ENCODE measurements at regions not wholly inside any gene's neighbourhood (a gene's known extent, or its start where the extent isn't known, plus 50 kb on each side); places are given as distances from the start of the nearest gene placed in this dataset.
"Not testable (repeated sequence)": the region's sequence is repeated elsewhere in the genome, so short reads cannot be mapped to it uniquely, and the experiment has no call there.

DNA sequence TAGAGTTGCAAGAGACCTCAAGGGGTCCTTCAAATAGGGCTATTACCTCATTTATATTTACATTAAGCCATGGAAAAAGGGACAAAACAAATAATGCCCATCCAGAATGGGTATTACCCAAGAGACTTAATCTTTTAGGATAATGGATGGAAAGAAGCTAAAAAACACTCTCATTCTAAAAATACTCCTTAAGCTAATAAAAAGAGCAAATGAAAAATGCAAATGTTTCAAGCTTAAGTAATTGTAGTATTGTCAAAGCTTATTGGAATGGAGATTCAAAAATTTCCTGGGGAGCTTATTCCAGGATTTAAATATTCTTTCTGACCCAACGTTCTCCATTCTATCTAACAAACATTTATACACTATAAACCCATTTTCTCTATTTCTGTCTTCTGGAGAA, 107.8 kb upstream of the SPIN4 start:
- no peak for DNase-seq

DNA sequence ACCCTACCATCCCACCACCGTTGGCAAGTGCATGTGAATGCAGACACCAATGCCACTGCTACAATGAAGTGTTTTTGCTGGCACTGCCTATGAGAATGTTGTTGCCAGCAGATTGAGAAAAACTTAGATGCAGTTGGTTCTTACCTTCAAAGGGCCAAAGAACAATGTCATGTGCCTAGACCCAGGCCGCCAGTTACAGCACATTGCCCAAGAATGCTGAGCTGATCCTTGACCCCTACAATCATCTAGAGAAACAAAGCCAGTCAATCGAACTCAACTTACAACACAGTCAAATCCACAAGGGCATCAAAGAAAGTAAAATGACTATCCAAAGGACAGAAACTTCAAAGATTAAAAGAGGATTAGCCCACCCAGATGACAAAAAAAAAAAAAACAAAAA, 102.4 kb upstream of the SPIN4 start:
- no peak for DNase-seq

DNA sequence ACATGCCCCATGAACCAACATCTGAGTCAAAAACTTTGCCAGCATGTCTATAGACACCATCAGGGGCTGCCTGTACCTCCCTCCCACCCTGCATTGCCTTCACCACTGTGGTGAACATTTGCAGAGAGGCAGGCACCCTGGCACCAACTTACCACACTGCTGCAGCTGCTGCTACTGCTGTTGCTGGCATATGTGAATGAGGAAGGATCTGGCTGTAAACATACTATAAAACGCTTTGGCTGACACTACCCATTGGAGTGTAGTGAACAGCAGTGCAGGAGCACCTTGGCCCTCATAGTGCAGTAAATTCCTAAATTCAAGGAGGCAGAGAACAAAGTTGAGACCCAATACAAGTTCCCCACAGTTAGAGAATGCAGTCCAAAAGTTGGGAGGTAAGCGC, 90.6 kb upstream of the SPIN4 start:
- DNase-seq: no peak

DNA sequence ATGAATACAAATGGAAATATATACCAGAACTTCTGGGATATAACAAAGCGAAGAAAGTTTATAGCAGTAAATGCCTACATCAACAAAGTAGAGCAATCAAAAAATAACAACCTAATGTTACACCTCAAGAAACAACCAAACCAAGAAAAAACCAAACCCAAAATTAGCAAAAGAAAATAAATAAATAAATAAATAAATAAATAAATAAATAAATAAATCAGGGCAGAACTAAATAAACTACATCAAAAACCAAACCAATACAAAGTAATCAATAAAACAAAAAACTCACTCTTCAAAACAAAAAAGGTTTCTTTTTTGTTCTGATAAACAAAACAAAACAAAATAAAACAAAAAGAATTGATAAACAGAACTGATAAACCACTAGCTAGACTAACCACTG, 88.4 kb upstream of the SPIN4 start:
- DNase-seq: no peak

DNA sequence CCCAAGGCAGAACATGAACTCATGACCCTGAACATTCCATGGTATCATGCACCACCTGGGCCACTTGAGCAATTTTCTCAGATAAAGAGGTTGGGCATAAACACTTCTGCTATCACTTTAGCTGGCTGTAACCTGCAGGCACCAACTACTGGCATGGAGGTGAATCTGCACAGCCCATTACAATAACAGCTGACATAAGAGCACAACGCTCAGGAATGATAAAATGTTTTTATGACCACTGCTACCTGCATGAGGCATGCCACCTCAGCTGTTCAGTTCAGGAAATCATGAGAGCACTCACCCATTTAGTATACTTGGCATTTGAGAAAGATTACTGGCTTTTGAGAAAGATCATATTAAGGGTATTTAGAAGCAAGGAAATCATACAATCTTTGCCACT, 85.7 kb upstream of the SPIN4 start:
- DNase-seq: no peak

DNA sequence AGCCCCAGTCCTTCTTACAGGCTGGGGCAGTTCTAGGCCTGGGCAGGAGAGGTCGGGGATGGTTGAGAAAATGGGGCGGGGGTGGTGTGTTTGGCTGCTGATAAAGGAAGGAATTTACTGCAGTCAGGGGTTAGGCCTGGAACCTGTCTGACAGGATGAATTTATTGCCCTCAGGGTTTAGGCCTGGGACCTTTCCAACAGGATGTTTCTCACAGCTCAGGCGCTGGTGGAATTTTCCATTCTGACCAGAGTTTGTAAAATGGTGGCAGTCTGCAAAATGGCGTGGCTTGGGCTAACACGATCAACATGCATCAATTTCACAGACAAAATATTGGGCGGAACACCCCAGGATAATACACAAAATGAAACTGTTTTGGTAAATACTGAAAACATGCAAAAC, 83.5 kb upstream of the SPIN4 start:
- DNase-seq: no peak

DNA sequence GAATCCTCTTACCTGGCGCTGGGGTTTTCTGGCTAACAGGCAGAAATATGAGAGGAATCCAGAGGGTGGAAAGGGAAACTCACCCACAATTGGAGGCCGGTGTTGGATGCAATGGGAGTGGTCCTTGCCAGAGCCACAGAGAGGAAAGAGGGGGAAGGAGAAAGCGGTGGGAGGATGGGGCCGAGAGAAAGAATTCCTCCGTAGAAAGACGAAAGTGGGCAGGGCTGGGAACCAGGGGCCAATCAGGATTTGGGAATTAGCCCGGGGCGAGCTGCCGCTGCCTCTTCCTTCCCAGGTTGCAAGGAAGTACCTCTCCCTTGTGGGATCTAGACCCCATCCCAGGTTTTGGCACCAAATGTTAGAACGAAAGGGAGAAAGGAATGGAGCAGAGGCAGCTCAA, 83.1 kb upstream of the SPIN4 start:
- no peak for DNase-seq

DNA sequence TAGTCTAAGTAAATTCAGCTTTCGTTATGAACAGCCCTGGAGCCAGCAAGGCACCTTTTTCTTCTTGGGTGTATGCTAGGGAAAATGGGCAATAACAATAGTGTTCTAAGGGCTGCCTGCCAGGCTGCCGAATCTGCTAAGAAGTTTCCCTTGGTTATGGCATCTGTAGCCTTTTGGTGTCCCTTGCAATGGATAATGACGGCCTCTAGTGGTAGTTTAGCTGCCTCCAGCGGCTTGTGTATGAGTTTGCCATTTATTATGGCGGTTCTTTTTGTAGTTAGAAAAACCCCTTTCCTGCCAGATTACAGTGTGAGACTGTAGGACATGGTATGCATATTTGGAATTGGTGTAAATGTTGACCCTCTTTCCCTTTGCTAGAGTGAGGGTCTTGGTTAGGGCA, 78.9 kb upstream of the SPIN4 start:
- no peak for DNase-seq

DNA sequence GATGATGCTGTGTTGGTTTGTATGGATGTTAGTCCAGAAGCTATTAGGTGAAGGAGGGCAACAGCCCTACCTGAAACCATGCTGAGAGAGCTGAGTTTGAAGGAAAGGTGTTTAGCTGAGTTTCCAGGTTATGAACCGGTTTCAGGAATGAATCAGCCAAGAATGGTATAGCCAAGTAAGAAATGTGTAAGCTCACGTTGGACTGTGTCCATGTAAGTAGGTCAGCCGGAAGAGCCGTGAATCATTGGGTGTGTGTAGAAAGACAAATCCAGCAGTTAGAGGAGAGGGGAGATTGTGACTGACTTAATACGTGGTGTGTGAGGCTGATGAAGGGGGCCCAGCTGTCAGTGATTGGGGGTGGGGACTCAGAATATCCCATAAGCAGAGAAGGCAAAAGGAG, 77.2 kb upstream of the SPIN4 start:
- DNase-seq: no peak

DNA sequence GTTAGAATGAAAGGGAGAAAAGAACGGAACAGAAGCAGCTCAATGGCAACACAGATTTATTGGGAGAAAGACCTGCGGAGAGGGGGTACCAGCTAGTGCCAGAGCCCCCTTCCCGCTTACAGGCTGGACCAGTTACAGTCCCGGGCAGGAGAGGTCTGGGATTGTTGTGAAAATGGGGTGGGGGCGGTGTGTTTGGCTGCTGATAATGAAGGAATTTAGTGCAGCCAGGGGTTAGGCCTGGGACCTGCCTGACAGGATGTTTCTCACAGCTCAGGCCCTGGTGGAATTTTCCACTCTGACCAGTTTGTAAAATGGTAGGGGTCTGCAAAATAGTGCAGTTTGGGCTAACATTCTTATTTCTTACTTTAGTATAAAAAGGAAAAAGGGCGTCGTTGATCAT, 75.4 kb upstream of the SPIN4 start:
- DNase-seq: no peak

DNA sequence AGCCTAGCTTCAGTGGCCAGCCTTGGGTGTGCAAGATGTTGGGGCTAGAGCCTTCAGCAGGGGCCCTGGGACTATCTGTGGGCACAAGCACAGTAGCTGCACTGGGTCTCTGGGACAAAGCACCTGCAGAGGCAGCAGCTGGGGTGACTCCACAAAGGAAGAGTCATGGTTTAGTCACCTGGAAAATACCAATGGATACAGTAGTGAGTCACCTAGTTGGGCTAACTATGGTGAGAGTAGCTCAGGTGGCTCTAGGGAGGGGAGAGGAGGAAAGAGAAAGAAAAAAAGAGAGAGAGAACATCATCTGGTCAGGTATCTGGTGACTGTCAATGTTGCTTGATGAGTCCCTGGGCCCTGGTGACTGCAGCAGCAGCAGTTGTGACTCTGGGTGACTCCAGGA, 72.9 kb upstream of the SPIN4 start:
- DNase-seq: no peak

DNA sequence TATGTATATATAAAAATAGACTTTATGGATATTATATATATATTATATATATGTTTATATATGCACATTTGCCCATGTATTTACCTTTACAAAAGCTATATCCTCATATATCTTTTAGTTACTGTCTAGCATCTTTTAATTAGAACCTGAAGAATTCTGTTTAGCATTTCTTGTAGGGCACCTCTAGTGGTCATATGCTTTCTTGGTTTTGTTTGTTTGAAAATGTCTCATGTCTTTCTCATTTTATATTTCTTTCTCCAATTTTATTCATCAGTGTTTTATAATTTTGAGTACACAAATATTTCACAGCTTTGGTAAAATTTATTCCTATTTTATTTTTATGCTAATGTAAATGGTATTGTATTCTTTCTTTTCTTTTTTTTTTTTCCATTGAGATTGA, 70.3 kb upstream of the SPIN4 start:
- DNase-seq: no peak

DNA sequence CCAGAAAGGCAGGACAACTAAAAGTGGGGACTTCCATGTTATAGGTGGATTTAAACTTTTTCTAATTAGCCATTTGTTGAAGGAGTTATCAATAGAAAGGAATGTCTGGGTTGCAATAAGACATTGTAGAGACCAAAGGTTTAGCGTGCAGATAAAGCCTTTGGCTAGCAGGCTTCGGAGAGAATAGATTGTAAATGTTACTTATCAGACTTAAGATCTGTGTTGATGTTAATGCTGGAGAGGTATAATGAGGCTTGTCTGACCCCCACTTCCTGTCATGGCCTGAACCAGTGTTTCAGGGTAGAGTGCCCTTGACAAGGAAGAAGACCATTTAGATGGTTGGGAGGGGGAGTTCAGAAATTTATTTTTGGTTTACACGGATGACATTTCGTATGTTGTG, 67.1 kb upstream of the SPIN4 start:
- DNase-seq: no peak

DNA sequence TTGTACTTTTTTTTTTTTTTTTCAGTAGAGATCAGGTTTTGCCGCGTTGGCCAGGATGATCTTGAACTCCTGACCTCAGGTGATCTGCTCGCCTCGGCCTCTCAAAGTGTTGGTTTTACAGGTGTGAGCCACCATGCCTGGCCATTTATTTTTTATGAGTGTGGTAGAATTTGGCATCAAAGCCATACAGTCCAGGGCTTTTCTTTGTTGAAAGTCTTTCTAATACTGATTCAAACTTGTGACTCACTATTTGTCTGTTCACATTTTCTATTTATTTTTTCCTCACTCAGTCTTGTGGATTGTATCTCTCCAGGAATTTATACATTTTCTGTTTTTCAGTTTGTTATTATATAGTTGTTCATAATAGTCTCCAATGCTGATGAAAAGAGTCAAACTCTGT, 66.5 kb upstream of the SPIN4 start:
- no peak for DNase-seq

DNA sequence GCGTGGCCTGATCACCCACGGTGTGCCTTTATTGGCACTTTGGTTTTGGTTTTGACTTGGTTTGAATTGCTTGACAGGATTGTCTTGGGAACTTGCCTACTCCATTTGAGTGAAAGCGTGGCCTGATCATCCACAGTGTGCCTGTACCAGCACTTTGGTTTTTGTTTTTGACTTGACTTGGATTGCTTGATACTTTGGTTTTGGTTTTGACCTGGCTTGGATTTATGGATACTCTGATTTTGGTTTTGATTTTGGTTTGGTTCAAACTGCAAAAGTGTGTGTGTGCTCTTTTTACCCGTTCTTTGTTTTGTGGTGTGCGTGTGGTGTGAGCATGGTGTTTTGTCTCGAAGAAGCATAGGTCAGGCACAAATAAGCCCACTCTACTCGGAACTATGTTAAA, 58.8 kb upstream of the SPIN4 start:
- not testable (repeated sequence) for DNase-seq

DNA sequence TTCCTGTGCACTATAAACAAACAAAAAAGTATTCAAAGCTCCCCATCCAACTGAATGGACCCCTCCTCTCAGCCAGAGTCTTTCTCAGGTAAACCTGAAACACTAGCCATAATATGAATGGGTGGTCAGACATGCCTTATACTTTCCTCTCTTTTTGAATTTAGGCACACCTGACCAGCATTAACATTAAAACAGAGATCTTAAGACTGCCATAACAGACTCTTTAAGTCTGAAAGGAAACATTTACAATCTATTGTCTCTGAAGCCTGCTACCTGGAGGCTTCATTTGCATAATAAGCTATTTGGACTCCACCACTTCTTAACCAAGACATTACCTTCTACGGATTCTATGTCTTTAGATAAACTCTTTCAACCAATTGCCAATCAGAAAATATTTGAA, 56.9 kb upstream of the SPIN4 start:
- no peak for DNase-seq

DNA sequence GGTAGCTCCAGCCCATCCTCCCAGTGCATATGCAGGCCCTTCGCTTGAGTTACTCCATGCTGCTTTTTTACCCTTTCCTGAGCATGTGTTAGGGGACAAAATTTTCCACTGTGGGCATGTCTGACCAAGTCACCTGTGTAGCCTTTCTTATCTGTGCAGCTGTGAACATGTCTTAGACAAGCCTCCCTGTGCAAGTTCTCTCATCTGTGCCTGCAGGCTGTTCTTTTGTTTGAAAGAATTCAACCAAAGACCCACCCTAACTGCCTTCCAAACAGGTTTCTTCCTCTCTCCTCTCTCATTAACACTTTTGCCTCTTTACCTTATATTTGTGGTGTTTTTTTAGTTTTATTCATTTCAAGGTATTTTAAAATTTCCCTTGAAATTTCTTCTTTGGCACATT, 53.2 kb upstream of the SPIN4 start:
- no peak for DNase-seq

DNA sequence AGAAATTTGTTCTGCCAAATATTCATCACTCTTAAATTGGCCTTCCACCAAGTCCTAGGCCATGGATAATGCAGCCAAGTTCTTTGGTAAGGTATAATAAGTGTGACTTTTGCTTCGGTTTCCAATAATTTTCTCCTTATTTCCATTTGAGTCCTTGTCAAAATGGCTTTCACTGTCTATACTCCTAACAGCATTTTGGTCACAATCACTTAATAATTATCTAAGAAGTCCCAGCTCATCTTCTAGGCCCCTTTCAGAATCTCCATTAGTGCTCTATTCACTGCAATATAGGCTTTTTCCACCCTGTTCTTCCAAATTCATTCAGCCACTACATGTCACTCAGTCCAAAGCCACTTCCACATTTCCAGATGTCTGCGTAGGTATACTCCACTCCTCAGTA, 51.0 kb upstream of the SPIN4 start:
- no peak for DNase-seq

Data from stimulated activated CD4-positive, alpha-beta T cell treated with anti-CD3 and anti-CD28 coated beads, Interleukin-4, amount 100 ng/mL, for 1 hour (primary cell).